Gastrocnemius medialis (tissue), 4 donors: ENCODE measurements at regions not wholly inside any gene's neighbourhood (a gene's known extent, or its start where the extent isn't known, plus 50 kb on each side); places are given as distances from the start of the nearest gene placed in this dataset.

Experiments used
- CTCF ChIP-seq, 5 experiments: fragments of 450-650 bp in 3 of 5; fragments of 200-600 bp in 2 of 5; sonication (generic) in 2 of 5; IDR thresholded peaks in 4 of 5; conservative IDR thresholded peaks in 1 of 5; 1 replicate in 4 of 5; 2 replicates in 1 of 5; pipeline ENCODE4 v1.5.1; 2016 to 2019; ENCODE audit warnings: antibody characterized with exemption in 5 of 5, mild to moderate bottlenecking in 3 of 5, moderate library complexity in 3 of 5
- POLR2A ChIP-seq, 2 donors: fragments of 450-650 bp; IDR thresholded peaks; one replicate each; pipeline ENCODE4 v1.6.1; 2017; ENCODE audit warnings: antibody characterized with exemption in 2 of 2, mild to moderate bottlenecking in 2 of 2, moderate library complexity in 2 of 2

- TF ChIP-seq CTCF (IDR thresholded peaks at IDR 0.05 in 4 of 5, conservative IDR thresholded peaks at IDR 0.05 in 1 of 5) (no peak), POLR2A (IDR thresholded peaks at IDR 0.05) (no peak)
Observed at GRCh38 chr5:87826507-87826906, 413.8 kb upstream of the CCNH start.
